ENCODE measurements at regions not wholly inside any gene's neighbourhood (a gene's known extent, or its start where the extent isn't known, plus 50 kb on each side); places are given as distances from the start of the nearest gene placed in this dataset.
"Not testable (repeated sequence)": the region's sequence is repeated elsewhere in the genome, so short reads cannot be mapped to it uniquely, and the experiment has no call there.

- not testable (repeated sequence) for TF ChIP-seq POLR2A, CTCF (IDR thresholded peaks at IDR 0.05)
Measured at GRCh38 chr11:67888056-67888455, 115.8 kb downstream of the UNC93B1 start.
